GM23338 (cell line): ENCODE measurements at regions not wholly inside any gene's neighbourhood (a gene's known extent, or its start where the extent isn't known, plus 50 kb on each side); places are given as distances from the start of the nearest gene placed in this dataset.

Experiments used
- ATAC-seq: fragments of 200-7000 bp; cut with Tn5 transposase; 3 replicates; pipeline ENCODE4 v1.9.1; 2020
- DNase-seq: peaks from one replicate; pipeline ENCODE4 v3.0.0-alpha.2; 2015; ENCODE audit warnings: low spot score
- H2AFZ ChIP-seq: fragments of 200-600 bp; sonication (generic); 2 replicates; pipeline ENCODE4 v1.8.0; 2016; ENCODE audit warnings: antibody characterized with exemption, mild to moderate bottlenecking, moderate library complexity
- H3F3A ChIP-seq: fragments of 200-600 bp; sonication (generic); replicated peaks from 2 replicates; pipeline ENCODE4 v1.8.0; 2017; ENCODE audit warnings: antibody characterized with exemption, mixed run types, low read depth
- H3K27ac ChIP-seq: fragments of 200-600 bp; sonication (generic); 2 replicates; pipeline ENCODE4 v1.6.1; 2016; ENCODE audit warnings: low read depth
- H3K27me3 ChIP-seq: fragments of 200-600 bp; sonication (generic); 2 replicates; pipeline ENCODE4 v1.8.0; 2016; ENCODE audit warnings: mild to moderate bottlenecking, mixed run types, moderate library complexity; ENCODE audit not compliant: insufficient read depth
- H3K36me3 ChIP-seq: fragments of 200-600 bp; sonication (generic); 2 replicates; pipeline ENCODE4 v1.8.0; 2016; ENCODE audit warnings: mild to moderate bottlenecking; ENCODE audit not compliant: insufficient read depth
- H3K4me1 ChIP-seq: fragments of 200-600 bp; sonication (generic); 2 replicates; pipeline ENCODE4 v1.8.0; 2016; ENCODE audit warnings: mild to moderate bottlenecking, moderate library complexity; ENCODE audit not compliant: insufficient read depth
- H3K4me2 ChIP-seq: fragments of 200-600 bp; sonication (generic); 2 replicates; pipeline ENCODE4 v1.7.1; 2017; ENCODE audit warnings: mixed run types
- H3K4me3 ChIP-seq: fragments of 200-600 bp; sonication (generic); 2 replicates; pipeline ENCODE4 v1.6.1; 2016; ENCODE audit warnings: mixed run types
- H3K79me2 ChIP-seq: fragments of 200-600 bp; sonication (generic); replicated peaks from 2 replicates; pipeline ENCODE4 v1.8.0; 2017; ENCODE audit warnings: mild to moderate bottlenecking; ENCODE audit not compliant: insufficient read depth
- H3K9me2 ChIP-seq: fragments of 200-600 bp; sonication (generic); 2 replicates; pipeline ENCODE4 v1.8.0; 2017; ENCODE audit not compliant: insufficient read depth
- H4K20me1 ChIP-seq: fragments of 200-600 bp; sonication (generic); replicated peaks from 2 replicates; pipeline ENCODE4 v1.8.0; 2017; ENCODE audit warnings: mild to moderate bottlenecking; ENCODE audit not compliant: insufficient read depth
- H3K27ac Mint-ChIP-seq: 2 replicates; pipeline ENCODE4 v1.8.0; 2020; ENCODE audit warnings: inconsistent platforms, mild to moderate bottlenecking, moderate library complexity, mixed read lengths
- H3K27me3 Mint-ChIP-seq: 3 replicates; pipeline ENCODE4 v1.8.0; 2022; ENCODE audit warnings: low read depth, mild to moderate bottlenecking, moderate library complexity, mixed read lengths, inconsistent platforms; ENCODE audit not compliant: insufficient read depth, poor library complexity
- H3K36me3 Mint-ChIP-seq: 3 replicates; pipeline ENCODE4 v1.8.0; 2021; ENCODE audit warnings: low read depth, mild to moderate bottlenecking, inconsistent platforms, moderate library complexity, mixed read lengths
- H3K4me1 Mint-ChIP-seq: 3 replicates; pipeline ENCODE4 v1.8.0; 2020; ENCODE audit warnings: mild to moderate bottlenecking, inconsistent platforms, mixed read lengths
- H3K4me3 Mint-ChIP-seq: 3 replicates; pipeline ENCODE4 v1.8.0; 2021; ENCODE audit warnings: moderate library complexity, mild to moderate bottlenecking, inconsistent platforms, mixed read lengths
- H3K9me3 Mint-ChIP-seq: 3 replicates; pipeline ENCODE4 v1.8.0; 2020; ENCODE audit warnings: moderate library complexity, mild to moderate bottlenecking, inconsistent platforms, mixed read lengths
- CREB1 ChIP-seq: fragments of 250-450 bp; sonication (Bioruptor Pico); IDR thresholded peaks from 2 replicates; pipeline ENCODE4 v1.5.0; 2020; ENCODE audit warnings: low read depth, mild to moderate bottlenecking, moderate library complexity
- EZH2 ChIP-seq: fragments of 200-600 bp; sonication (generic); IDR thresholded peaks from one replicate; pipeline ENCODE4 v1.8.0; 2017; ENCODE audit warnings: antibody characterized with exemption, mild to moderate bottlenecking, low read depth; ENCODE audit not compliant: unreplicated experiment
- NANOG ChIP-seq: IDR thresholded peaks from 2 replicates; pipeline ENCODE4 v1.6.1; 2016; ENCODE audit warnings: antibody characterized with exemption, borderline replicate concordance
- POLR2AphosphoS5 ChIP-seq: IDR thresholded peaks from 2 replicates; pipeline ENCODE4 v1.6.1; 2016; ENCODE audit warnings: antibody characterized with exemption, low read depth
- STAT1 ChIP-seq: IDR thresholded peaks from one replicate; pipeline ENCODE4 v1.6.1; 2016; ENCODE audit warnings: antibody characterized with exemption; ENCODE audit not compliant: unreplicated experiment
- ZNF114 ChIP-seq: fragments of 250-450 bp; sonication (Bioruptor Pico); IDR thresholded peaks from 2 replicates; pipeline ENCODE4 v1.5.0; 2020; ENCODE audit warnings: mild to moderate bottlenecking, moderate library complexity
- TF ChIP-seq, protein P1 (sequence below): IDR thresholded peaks from 2 replicates; pipeline ENCODE4 v1.6.1; 2016; ENCODE audit warnings: antibody characterized with exemption
- TF ChIP-seq, protein P2 (sequence below), 2 experiments: fragments of 200-600 bp in 1 of 2; sonication (generic) in 1 of 2; conservative IDR thresholded peaks; 2 replicates each; pipeline versions ENCODE4 v1.5.1 to v1.6.1; 2016 to 2017; ENCODE audit warnings: antibody characterized with exemption in 2 of 2, low read depth in 2 of 2, mild to moderate bottlenecking in 2 of 2, moderate library complexity in 1 of 2
- TF ChIP-seq, protein P3 (sequence below): IDR thresholded peaks from one replicate; pipeline ENCODE4 v1.6.1; 2018; ENCODE audit warnings: antibody characterized with exemption; ENCODE audit not compliant: unreplicated experiment
- TF ChIP-seq, protein P4 (sequence below): fragments of 250-450 bp; sonication (Bioruptor Pico); IDR thresholded peaks from 2 replicates; pipeline ENCODE4 v1.5.0; 2020; ENCODE audit warnings: mild to moderate bottlenecking, moderate library complexity

DNA sequence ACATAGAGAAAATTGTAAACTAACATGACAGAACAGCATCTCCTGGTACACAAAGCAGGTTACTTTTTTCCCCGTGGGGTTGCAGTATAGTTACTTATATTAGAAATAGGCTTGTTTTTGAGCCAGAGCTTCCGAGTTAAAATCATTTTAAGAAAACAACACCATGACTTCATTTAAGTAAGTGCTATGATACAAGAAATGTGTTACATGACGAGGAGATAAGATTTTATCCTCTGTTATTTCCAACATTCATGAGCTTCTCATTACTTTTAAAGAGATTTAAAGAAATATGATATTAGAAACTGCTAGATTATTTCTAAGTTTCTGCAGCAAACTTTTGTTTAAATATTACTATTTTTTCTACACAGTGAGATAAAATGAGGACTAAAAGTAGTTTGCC lies 968.7 kb downstream of the GATA3 start:
- peaks cover 14% of the 10 kb centered on the region; the same call in 2 of the 3 replicates for H3K4me1 Mint-ChIP-seq
- ATAC-seq = no peak
- no peak for DNase-seq
- Histone ChIP-seq H3K27ac (no peak overlapping the region), H3F3A (no peaks in the 10 kb centered on the region), H2AFZ (no peak overlapping the region), H4K20me1 (no peaks in the 10 kb centered on the region), H3K4me3 (no peak overlapping the region), H3K79me2 (no peaks in the 10 kb centered on the region), H3K4me1 (peaks cover 12% of the 10 kb centered on the region; the same call in 1 of the 2 replicates), H3K4me2 (no peak overlapping the region), H3K36me3 (no peaks in the 10 kb centered on the region), H3K9me2 (no peaks in the 10 kb centered on the region), H3K27me3 (no peaks in the 10 kb centered on the region)
- H3K27ac Mint-ChIP-seq = no peak overlapping the region
- TF ChIP-seq NANOG (no peak), CREB1 (no peak), ZNF114 (CRISPR knock-in tag) (no peak), POLR2AphosphoS5 (no peak), STAT1 (no peak), EZH2 (no peak)
- TF ChIP-seq, protein P1, sequence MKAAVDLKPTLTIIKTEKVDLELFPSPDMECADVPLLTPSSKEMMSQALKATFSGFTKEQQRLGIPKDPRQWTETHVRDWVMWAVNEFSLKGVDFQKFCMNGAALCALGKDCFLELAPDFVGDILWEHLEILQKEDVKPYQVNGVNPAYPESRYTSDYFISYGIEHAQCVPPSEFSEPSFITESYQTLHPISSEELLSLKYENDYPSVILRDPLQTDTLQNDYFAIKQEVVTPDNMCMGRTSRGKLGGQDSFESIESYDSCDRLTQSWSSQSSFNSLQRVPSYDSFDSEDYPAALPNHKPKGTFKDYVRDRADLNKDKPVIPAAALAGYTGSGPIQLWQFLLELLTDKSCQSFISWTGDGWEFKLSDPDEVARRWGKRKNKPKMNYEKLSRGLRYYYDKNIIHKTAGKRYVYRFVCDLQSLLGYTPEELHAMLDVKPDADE = no peak
- TF ChIP-seq, protein P2, sequence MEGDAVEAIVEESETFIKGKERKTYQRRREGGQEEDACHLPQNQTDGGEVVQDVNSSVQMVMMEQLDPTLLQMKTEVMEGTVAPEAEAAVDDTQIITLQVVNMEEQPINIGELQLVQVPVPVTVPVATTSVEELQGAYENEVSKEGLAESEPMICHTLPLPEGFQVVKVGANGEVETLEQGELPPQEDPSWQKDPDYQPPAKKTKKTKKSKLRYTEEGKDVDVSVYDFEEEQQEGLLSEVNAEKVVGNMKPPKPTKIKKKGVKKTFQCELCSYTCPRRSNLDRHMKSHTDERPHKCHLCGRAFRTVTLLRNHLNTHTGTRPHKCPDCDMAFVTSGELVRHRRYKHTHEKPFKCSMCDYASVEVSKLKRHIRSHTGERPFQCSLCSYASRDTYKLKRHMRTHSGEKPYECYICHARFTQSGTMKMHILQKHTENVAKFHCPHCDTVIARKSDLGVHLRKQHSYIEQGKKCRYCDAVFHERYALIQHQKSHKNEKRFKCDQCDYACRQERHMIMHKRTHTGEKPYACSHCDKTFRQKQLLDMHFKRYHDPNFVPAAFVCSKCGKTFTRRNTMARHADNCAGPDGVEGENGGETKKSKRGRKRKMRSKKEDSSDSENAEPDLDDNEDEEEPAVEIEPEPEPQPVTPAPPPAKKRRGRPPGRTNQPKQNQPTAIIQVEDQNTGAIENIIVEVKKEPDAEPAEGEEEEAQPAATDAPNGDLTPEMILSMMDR (conservative IDR thresholded peaks at IDR 0.05; ENCODE audit: low read depth in 2 of 2) = no peak
- TF ChIP-seq, protein P3, sequence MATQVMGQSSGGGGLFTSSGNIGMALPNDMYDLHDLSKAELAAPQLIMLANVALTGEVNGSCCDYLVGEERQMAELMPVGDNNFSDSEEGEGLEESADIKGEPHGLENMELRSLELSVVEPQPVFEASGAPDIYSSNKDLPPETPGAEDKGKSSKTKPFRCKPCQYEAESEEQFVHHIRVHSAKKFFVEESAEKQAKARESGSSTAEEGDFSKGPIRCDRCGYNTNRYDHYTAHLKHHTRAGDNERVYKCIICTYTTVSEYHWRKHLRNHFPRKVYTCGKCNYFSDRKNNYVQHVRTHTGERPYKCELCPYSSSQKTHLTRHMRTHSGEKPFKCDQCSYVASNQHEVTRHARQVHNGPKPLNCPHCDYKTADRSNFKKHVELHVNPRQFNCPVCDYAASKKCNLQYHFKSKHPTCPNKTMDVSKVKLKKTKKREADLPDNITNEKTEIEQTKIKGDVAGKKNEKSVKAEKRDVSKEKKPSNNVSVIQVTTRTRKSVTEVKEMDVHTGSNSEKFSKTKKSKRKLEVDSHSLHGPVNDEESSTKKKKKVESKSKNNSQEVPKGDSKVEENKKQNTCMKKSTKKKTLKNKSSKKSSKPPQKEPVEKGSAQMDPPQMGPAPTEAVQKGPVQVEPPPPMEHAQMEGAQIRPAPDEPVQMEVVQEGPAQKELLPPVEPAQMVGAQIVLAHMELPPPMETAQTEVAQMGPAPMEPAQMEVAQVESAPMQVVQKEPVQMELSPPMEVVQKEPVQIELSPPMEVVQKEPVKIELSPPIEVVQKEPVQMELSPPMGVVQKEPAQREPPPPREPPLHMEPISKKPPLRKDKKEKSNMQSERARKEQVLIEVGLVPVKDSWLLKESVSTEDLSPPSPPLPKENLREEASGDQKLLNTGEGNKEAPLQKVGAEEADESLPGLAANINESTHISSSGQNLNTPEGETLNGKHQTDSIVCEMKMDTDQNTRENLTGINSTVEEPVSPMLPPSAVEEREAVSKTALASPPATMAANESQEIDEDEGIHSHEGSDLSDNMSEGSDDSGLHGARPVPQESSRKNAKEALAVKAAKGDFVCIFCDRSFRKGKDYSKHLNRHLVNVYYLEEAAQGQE = no peak
- TF ChIP-seq, protein P4, sequence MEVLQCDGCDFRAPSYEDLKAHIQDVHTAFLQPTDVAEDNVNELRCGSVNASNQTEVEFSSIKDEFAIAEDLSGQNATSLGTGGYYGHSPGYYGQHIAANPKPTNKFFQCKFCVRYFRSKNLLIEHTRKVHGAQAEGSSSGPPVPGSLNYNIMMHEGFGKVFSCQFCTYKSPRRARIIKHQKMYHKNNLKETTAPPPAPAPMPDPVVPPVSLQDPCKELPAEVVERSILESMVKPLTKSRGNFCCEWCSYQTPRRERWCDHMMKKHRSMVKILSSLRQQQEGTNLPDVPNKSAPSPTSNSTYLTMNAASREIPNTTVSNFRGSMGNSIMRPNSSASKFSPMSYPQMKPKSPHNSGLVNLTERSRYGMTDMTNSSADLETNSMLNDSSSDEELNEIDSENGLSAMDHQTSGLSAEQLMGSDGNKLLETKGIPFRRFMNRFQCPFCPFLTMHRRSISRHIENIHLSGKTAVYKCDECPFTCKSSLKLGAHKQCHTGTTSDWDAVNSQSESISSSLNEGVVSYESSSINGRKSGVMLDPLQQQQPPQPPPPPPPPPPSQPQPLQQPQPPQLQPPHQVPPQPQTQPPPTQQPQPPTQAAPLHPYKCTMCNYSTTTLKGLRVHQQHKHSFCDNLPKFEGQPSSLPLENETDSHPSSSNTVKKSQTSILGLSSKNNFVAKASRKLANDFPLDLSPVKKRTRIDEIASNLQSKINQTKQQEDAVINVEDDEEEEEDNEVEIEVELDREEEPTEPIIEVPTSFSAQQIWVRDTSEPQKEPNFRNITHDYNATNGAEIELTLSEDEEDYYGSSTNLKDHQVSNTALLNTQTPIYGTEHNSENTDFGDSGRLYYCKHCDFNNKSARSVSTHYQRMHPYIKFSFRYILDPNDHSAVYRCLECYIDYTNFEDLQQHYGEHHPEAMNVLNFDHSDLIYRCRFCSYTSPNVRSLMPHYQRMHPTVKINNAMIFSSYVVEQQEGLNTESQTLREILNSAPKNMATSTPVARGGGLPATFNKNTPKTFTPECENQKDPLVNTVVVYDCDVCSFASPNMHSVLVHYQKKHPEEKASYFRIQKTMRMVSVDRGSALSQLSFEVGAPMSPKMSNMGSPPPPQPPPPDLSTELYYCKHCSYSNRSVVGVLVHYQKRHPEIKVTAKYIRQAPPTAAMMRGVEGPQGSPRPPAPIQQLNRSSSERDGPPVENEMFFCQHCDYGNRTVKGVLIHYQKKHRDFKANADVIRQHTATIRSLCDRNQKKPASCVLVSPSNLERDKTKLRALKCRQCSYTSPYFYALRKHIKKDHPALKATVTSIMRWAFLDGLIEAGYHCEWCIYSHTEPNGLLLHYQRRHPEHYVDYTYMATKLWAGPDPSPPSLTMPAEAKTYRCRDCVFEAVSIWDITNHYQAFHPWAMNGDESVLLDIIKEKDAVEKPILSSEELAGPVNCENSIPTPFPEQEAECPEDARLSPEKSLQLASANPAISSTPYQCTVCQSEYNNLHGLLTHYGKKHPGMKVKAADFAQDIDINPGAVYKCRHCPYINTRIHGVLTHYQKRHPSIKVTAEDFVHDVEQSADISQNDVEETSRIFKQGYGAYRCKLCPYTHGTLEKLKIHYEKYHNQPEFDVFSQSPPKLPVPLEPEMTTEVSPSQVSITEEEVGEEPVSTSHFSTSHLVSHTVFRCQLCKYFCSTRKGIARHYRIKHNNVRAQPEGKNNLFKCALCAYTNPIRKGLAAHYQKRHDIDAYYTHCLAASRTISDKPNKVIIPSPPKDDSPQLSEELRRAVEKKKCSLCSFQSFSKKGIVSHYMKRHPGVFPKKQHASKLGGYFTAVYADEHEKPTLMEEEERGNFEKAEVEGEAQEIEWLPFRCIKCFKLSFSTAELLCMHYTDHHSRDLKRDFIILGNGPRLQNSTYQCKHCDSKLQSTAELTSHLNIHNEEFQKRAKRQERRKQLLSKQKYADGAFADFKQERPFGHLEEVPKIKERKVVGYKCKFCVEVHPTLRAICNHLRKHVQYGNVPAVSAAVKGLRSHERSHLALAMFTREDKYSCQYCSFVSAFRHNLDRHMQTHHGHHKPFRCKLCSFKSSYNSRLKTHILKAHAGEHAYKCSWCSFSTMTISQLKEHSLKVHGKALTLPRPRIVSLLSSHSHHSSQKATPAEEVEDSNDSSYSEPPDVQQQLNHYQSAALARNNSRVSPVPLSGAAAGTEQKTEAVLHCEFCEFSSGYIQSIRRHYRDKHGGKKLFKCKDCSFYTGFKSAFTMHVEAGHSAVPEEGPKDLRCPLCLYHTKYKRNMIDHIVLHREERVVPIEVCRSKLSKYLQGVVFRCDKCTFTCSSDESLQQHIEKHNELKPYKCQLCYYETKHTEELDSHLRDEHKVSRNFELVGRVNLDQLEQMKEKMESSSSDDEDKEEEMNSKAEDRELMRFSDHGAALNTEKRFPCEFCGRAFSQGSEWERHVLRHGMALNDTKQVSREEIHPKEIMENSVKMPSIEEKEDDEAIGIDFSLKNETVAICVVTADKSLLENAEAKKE (CRISPR knock-in tag) = no peak
- H3K36me3 Mint-ChIP-seq = no peaks in the 10 kb centered on the region
- H3K27me3 Mint-ChIP-seq = no peaks in the 10 kb centered on the region
- H3K9me3 Mint-ChIP-seq = no peaks in the 10 kb centered on the region
- no peak overlapping the region for H3K4me3 Mint-ChIP-seq
